Immature natural killer cell (primary cell): ENCODE measurements at regions not wholly inside any gene's neighbourhood (a gene's known extent, or its start where the extent isn't known, plus 50 kb on each side); places are given as distances from the start of the nearest gene placed in this dataset.

Experiments
- DNase-seq, 3 donors: peaks; one replicate each; pipeline ENCODE4 v3.0.0; 2022; ENCODE audit warnings: mixed read lengths in 1 of 3
- H3K27ac Mint-ChIP-seq, 6 donors: one replicate each; pipeline ENCODE4 v1.8.0; 2020; ENCODE audit warnings: mixed read lengths in 6 of 6, mild to moderate bottlenecking in 5 of 6, inconsistent platforms in 4 of 6, moderate library complexity in 3 of 6
- H3K27me3 Mint-ChIP-seq, 3 donors: one replicate each; pipeline ENCODE4 v1.8.0; 2020 to 2021; ENCODE audit warnings: low read depth in 3 of 3, mild to moderate bottlenecking in 3 of 3, mixed read lengths in 3 of 3, moderate library complexity in 3 of 3, inconsistent platforms in 1 of 3
- H3K36me3 Mint-ChIP-seq, 3 donors: one replicate each; pipeline ENCODE4 v1.8.0; 2020; ENCODE audit warnings: mixed read lengths in 3 of 3, inconsistent platforms in 2 of 3, mild to moderate bottlenecking in 2 of 3
- H3K4me1 Mint-ChIP-seq, 2 donors: one replicate each; pipeline ENCODE4 v1.8.0; 2020; ENCODE audit warnings: inconsistent platforms in 2 of 2, mild to moderate bottlenecking in 2 of 2, mixed read lengths in 2 of 2, moderate library complexity in 1 of 2
- H3K4me3 Mint-ChIP-seq, 5 donors: one replicate each; pipeline ENCODE4 v1.8.0; 2020; ENCODE audit warnings: mild to moderate bottlenecking in 5 of 5, mixed read lengths in 5 of 5, inconsistent platforms in 3 of 5, moderate library complexity in 3 of 5
- H3K9me3 Mint-ChIP-seq, 6 donors: one replicate each; pipeline ENCODE4 v1.8.0; 2020; ENCODE audit warnings: mild to moderate bottlenecking in 6 of 6, mixed read lengths in 6 of 6, inconsistent platforms in 4 of 6, moderate library complexity in 3 of 6

DNA sequence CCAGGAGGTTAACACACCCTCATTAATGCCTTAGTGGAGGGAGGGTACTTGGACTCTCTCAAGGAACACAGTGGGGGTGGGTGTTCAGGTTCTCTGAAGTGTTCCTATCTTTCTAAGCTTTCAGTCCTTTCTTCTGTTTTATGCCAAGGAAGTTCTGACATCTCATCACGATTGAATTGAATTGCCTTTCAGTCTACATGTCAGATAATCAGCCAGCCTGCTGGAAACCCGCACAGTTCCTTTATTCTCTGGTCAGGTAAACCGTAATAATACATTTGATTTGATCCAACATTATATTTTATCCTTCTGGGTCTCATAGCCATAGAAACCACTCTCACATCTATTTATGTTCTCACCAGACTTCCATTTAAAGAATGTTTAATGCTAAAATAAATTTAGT, 339.0 kb downstream of the RWDD3 start:
- Mint-ChIP-seq H3K4me3 (no peak overlapping the region), H3K9me3 (peaks cover 9 to 48% (median 17%) of the 10 kb centered on the region in 6 donors), H3K4me1 (no peaks in the 10 kb centered on the region), H3K36me3 (no peaks in the 10 kb centered on the region), H3K27ac (no peak overlapping the region), H3K27me3 (peaks cover 0 to 3% (median 2%) of the 10 kb centered on the region in 3 donors)
- no peak for DNase-seq

DNA sequence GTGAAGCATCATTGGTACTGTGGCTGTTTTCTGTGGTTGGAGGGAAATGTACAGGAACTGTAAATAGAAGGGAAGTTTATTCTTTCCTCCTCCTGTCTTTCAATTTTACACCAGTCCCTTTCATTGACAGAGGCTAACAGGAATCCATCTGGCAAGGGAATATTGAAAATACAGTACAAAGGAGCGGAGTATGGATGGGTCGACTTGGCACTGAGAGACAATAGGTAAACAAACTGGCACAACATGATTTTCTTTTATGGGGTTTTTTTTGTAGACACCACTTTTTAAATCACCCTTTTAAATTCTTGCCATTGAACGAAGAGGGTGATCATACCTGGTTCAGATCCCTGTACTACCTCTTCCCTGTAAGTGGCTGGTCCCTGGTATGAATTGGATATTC, 341.3 kb downstream of the RWDD3 start:
- H3K4me3 Mint-ChIP-seq, result no peak overlapping the region
- peaks cover 9 to 54% (median 19%) of the 10 kb centered on the region in 6 donors for H3K9me3 Mint-ChIP-seq
- no peaks in the 10 kb centered on the region for H3K36me3 Mint-ChIP-seq
- no peak overlapping the region for H3K27ac Mint-ChIP-seq
- no peak for DNase-seq
- H3K4me1 Mint-ChIP-seq, result no peaks in the 10 kb centered on the region
- H3K27me3 Mint-ChIP-seq, result peaks cover 0 to 3% (median 2%) of the 10 kb centered on the region in 3 donors

DNA sequence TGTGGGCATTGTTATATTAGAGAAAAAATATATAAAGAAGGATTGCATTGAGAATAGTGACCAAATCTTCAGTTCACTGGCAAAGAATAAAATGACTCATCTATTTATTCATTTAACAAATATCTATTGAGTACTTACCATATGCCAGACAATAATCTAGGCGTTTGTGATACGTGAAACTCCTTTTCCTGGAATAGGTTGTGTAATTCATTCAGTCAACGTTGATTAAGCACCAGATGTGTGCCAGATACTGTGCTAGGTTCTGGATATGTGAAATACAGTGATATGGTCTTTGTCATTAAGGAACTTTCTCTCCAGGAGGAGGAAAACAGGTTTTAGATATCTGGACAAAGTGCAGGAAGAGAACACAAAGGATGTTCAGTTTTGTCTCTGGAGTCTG, 344.5 kb downstream of the RWDD3 start:
- peaks cover 10 to 53% (median 15%) of the 10 kb centered on the region in 6 donors for H3K9me3 Mint-ChIP-seq
- H3K4me1 Mint-ChIP-seq, result no peaks in the 10 kb centered on the region
- no peak overlapping the region for H3K27ac Mint-ChIP-seq
- no peak for DNase-seq
- H3K27me3 Mint-ChIP-seq, result no peaks in the 10 kb centered on the region
- no peaks in the 10 kb centered on the region for H3K36me3 Mint-ChIP-seq
- no peak overlapping the region for H3K4me3 Mint-ChIP-seq

DNA sequence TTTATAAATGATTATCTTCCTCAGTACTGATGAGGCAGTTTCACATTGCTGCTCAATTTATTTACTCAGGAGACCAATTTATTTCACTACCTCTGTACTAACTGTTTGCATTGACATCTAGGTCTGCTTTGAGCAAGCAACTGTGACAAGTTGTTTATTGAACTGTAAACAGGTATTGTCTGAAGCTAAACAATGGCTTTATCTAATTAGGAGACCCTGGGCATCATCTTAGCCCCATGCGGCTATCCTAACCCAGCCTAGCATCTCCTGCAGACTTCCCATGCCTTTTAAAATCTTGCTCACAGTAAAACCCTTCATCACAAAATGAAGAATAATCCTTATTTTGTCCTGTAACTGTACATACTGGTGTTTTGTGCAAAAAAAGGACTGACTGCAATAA, 348.2 kb downstream of the RWDD3 start:
- no peaks in the 10 kb centered on the region for H3K27me3 Mint-ChIP-seq
- H3K4me3 Mint-ChIP-seq, result no peak overlapping the region
- H3K9me3 Mint-ChIP-seq, result peaks cover 4 to 34% (median 12%) of the 10 kb centered on the region in 6 donors
- H3K4me1 Mint-ChIP-seq, result no peaks in the 10 kb centered on the region
- no peak overlapping the region for H3K27ac Mint-ChIP-seq
- no peaks in the 10 kb centered on the region for H3K36me3 Mint-ChIP-seq
- no peak for DNase-seq

DNA sequence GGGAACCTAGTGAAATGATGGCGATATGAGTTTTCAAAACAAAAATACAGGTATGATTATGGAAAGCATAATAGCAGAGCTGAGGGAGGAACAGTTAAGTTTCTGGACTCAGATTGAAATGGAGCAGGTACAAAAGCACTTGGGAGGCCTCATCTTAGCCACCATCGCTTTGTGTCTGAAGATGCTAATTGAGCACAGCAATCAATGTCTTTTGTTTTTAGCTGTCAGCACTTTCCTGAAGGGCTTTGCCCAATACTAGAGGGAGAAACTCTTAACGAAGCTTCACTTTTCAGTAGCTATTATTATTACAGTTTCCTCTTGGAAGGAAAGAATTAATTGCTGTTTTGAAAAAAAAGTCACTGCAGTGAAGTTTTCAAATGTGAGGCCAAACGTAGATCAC, 348.7 kb downstream of the RWDD3 start:
- no peak overlapping the region for H3K27ac Mint-ChIP-seq
- DNase-seq, result no peak
- peaks cover 4 to 31% (median 12%) of the 10 kb centered on the region in 6 donors for H3K9me3 Mint-ChIP-seq
- H3K36me3 Mint-ChIP-seq, result no peaks in the 10 kb centered on the region
- H3K4me1 Mint-ChIP-seq, result no peaks in the 10 kb centered on the region
- no peak overlapping the region for H3K4me3 Mint-ChIP-seq
- H3K27me3 Mint-ChIP-seq, result no peaks in the 10 kb centered on the region

DNA sequence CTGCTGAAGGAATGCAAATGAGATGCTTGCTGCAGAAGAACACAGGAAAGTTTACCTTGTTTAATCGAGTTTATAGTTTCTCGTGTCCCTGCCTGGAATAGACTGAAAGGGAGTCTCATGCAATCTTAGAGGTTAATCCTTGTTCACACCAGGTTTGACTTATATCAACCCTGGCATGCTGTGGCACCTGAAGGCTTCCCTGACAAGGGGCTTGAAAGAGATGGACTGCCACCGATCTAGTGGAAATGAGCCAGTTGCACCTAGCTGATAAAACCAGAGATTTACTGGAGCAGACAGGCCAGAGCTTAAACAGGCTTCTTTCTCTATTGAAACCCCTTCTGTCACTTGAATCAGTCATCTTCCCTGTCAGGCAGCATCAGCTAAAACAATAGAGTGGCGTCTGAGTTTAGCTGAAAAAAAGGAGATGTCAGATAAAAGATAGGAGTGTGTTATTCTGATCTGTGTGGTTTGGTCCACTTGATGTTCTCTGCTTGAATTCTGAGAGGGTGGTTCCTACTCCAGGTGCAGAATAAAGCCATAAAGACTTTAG, 349.7 kb downstream of the RWDD3 start:
- Mint-ChIP-seq H3K4me1 (no peaks in the 10 kb centered on the region), H3K9me3 (peaks cover 4 to 31% (median 13%) of the 10 kb centered on the region in 6 donors), H3K27me3 (no peaks in the 10 kb centered on the region), H3K27ac (no peak overlapping the region), H3K36me3 (no peaks in the 10 kb centered on the region), H3K4me3 (no peak overlapping the region)
- DNase-seq, result no peak

DNA sequence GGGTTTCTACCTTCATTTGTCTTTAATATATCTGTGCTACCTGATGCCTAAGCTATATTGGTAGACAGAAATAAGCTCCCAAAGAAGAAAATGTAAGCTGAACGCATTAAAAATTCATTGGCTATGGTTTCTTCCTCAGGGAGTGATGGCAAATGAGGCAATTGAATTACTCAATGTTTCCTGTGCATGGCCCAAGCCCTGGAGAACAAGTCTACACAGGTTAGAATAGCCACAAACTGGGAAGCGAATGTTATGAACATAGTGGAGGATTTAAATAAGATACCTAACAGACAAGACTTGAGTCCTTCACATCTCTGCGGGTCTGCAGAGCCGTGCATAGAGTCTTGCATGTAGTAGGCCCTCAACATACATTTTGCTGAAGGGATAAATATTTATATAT, 350.3 kb downstream of the RWDD3 start:
- Mint-ChIP-seq H3K27me3 (no peaks in the 10 kb centered on the region), H3K36me3 (no peaks in the 10 kb centered on the region), H3K27ac (no peak overlapping the region), H3K4me1 (no peaks in the 10 kb centered on the region), H3K4me3 (no peak overlapping the region), H3K9me3 (peaks cover 4 to 32% (median 12%) of the 10 kb centered on the region in 6 donors)
- no peak for DNase-seq

DNA sequence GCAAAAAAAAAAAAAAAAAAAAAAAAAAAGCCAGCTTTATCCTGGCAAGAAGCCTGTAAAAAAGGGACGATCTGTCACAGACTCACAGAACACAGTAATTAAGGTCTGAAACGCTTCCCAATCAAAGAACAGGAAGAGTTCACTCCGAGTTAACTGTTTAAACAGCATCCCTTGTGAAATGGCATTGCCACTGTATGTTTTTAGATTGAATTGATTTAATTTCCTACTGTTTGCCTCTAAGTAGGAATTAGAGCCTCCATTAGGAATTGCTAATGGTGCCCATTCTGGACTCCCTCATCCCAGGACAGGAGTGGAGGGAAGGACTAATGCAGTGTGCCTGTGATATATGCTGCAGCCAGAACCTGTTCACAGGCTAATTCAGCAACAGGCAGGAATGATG, 370.8 kb downstream of the RWDD3 start:
- no peak overlapping the region for H3K4me3 Mint-ChIP-seq
- DNase-seq, result no peak
- H3K36me3 Mint-ChIP-seq, result no peaks in the 10 kb centered on the region
- peaks cover 0 to 4% (median 0%) of the 10 kb centered on the region in 3 donors for H3K27me3 Mint-ChIP-seq
- H3K9me3 Mint-ChIP-seq, result peaks cover 9 to 49% (median 17%) of the 10 kb centered on the region in 6 donors
- no peak overlapping the region for H3K27ac Mint-ChIP-seq
- H3K4me1 Mint-ChIP-seq, result no peaks in the 10 kb centered on the region

DNA sequence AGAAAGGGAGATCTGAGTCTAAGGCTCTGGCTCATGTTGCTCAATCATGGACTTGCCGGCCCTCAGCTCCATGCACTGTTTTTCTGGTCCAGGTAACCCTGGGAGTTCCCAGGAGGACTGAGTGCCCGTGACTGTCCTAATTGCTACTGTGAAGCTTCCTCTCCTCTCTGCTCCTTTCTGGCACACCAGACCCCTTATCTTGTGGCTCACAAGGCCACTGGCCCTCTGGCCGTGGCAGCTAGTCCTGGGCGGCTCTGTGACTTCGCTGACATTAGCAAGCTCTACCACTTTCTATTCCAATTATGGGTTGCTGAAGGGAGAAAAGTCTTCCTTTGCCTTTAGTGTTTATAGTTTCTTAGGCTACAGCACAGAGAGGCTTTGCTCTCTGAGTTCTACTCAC, 380.2 kb downstream of the RWDD3 start:
- Mint-ChIP-seq H3K4me1 (no peaks in the 10 kb centered on the region), H3K4me3 (no peak overlapping the region), H3K36me3 (peaks cover 0 to 6% (median 0%) of the 10 kb centered on the region in 3 donors), H3K9me3 (peaks cover 7 to 51% (median 15%) of the 10 kb centered on the region in 6 donors), H3K27me3 (no peaks in the 10 kb centered on the region), H3K27ac (no peak overlapping the region)
- DNase-seq, result no peak

DNA sequence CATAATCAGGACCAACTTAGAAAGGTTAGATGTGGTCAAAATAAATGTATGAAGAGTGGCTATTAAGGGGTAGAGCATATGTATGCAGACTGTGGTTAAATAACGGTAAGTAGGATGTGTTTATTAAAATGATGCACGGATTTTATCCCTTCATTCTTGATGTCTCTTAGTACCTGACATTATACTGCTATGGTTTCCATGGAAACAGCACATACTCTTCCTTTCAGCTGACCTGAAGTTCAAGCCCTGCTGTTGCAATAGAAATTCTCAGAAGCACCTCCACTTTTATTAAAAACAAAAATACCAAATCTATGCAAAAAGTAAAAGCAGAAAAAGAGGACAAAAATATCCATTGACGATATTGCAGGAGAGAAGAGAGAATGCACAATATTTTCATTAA, 381.4 kb downstream of the RWDD3 start:
- no peak overlapping the region for H3K4me3 Mint-ChIP-seq
- H3K27ac Mint-ChIP-seq, result no peak overlapping the region
- peaks cover 8 to 46% (median 18%) of the 10 kb centered on the region in 6 donors for H3K9me3 Mint-ChIP-seq
- DNase-seq, result no peak
- H3K27me3 Mint-ChIP-seq, result peaks cover 0 to 2% (median 0%) of the 10 kb centered on the region in 3 donors
- peaks cover 0 to 6% (median 0%) of the 10 kb centered on the region in 3 donors for H3K36me3 Mint-ChIP-seq
- H3K4me1 Mint-ChIP-seq, result no peaks in the 10 kb centered on the region

DNA sequence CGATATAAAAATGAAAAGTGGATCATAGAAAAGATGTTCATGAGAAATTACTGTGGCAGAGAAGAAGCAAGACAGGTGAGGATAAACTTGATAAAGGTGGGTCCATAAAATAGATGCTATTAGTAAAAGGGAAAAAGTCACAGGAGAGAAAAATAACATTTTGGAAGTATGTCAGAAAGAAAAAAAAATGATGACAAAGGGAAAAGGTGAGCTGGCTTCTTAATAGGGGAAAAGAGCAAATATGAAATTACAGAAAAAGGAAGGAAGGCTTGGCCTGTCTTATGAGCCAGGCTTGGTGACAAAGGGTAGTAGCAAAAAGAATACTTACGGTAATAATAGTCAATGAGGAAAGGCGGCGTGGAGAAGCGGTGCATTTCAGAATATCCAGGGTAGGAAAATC, 386.1 kb downstream of the RWDD3 start:
- Mint-ChIP-seq H3K9me3 (peaks cover 8 to 31% (median 17%) of the 10 kb centered on the region in 6 donors), H3K27ac (no peak overlapping the region), H3K36me3 (no peaks in the 10 kb centered on the region), H3K27me3 (peaks cover 0 to 2% (median 0%) of the 10 kb centered on the region in 3 donors), H3K4me3 (no peak overlapping the region), H3K4me1 (no peaks in the 10 kb centered on the region)
- DNase-seq, result no peak

DNA sequence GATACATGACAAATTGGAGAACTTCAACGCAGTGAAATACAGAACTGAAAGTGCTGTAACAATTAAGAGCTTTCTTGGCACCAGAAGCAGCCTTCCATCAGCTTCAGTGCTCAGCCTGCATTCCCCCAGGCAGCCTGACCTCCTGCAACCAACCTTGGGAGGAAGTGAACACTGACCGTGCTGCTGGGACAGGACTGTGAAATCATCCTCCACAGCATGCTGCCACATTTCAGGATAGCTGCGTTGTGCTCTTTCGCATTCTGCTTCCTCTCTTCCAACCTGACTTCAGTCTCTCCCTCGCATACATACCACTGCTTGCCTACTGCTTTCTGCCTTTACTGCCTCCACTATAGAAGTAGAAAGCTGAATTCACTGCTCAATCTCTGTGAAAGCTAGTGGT, 388.6 kb downstream of the RWDD3 start:
- peaks cover 9 to 38% (median 20%) of the 10 kb centered on the region in 6 donors for H3K9me3 Mint-ChIP-seq
- no peak for DNase-seq
- no peak overlapping the region for H3K4me3 Mint-ChIP-seq
- peaks cover 0 to 2% (median 0%) of the 10 kb centered on the region in 3 donors for H3K27me3 Mint-ChIP-seq
- H3K27ac Mint-ChIP-seq, result no peak overlapping the region
- H3K4me1 Mint-ChIP-seq, result no peaks in the 10 kb centered on the region
- peaks cover 0 to under 1% (median 0%) of the 10 kb centered on the region in 3 donors for H3K36me3 Mint-ChIP-seq

DNA sequence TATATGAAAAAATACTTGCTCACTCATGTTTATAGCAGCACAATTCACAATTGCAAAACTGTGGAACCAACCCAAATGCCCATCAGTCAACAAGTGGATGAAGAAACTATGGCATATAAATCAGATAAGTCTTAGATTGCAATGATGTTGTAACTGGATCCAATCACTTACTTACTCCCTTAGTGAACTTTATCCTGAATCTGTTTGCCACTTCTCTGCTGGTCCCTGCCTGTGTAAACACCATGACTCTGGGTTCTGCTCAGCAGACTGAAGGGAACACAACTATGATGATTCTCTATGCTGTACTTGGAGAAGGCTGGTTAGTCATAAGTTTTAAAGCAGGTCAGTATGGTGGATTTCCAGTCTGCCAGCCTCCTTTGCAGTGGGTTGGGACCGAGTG, 391.2 kb downstream of the RWDD3 start:
- Mint-ChIP-seq H3K36me3 (peaks cover 0 to 3% (median 0%) of the 10 kb centered on the region in 3 donors), H3K9me3 (peaks cover 10 to 39% (median 20%) of the 10 kb centered on the region in 6 donors), H3K4me3 (no peak overlapping the region), H3K27me3 (peaks cover 0 to 2% (median 0%) of the 10 kb centered on the region in 3 donors), H3K4me1 (no peaks in the 10 kb centered on the region), H3K27ac (no peak overlapping the region)
- no peak for DNase-seq

DNA sequence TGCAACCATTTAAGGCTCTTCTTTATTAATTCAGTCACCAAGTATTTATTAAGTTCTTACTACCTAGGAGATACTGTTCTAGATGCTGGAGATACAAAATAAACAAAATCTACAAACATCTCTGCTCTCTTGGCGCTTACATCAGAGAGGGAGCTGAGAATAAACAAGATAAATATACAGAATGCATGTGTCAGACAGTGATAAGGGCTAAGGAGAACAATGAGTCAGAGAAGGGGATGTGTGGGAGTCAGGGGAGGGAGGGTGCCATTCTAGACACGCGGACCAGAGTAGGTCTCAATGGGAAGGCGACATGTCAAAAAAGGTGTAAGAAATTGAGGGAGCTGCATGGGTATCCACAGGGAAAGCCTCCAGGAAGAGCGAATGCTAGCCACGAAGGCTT, 393.2 kb downstream of the RWDD3 start:
- no peak for DNase-seq
- Mint-ChIP-seq H3K4me1 (no peaks in the 10 kb centered on the region), H3K4me3 (no peak overlapping the region), H3K9me3 (peaks cover 7 to 35% (median 20%) of the 10 kb centered on the region in 6 donors), H3K27ac (no peak overlapping the region), H3K27me3 (peaks cover 0 to 2% (median 0%) of the 10 kb centered on the region in 3 donors), H3K36me3 (peaks cover 0 to 3% (median 0%) of the 10 kb centered on the region in 3 donors)

DNA sequence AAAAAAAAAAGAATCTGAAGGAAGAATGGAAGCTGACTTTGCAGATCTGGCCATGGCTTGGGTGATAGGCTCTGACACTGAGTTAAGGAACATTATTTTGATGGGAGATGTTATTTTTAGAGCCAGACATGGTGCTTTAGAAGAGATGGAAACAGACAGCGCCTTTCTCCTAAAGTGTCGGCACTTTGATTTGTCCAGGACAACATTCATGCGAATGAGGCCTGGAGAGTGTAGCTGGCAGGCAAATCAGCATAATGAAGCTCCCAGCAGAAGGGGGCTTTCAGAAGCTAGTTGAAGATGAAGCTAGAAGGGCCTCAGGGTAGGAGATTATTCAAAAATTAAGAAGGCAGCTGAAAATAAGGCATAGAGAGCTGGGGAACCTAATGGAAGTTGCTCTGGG, 397.7 kb downstream of the RWDD3 start:
- H3K4me3 Mint-ChIP-seq, result no peak overlapping the region
- H3K36me3 Mint-ChIP-seq, result peaks cover 0 to 3% (median 0%) of the 10 kb centered on the region in 3 donors
- peaks cover 0 to 2% (median 0%) of the 10 kb centered on the region in 3 donors for H3K27me3 Mint-ChIP-seq
- peaks cover 3 to 44% (median 19%) of the 10 kb centered on the region in 6 donors for H3K9me3 Mint-ChIP-seq
- DNase-seq, result no peak
- H3K4me1 Mint-ChIP-seq, result no peaks in the 10 kb centered on the region
- H3K27ac Mint-ChIP-seq, result no peak overlapping the region
